C4-2B (cell line): ENCODE measurements at regions not wholly inside any gene's neighbourhood (a gene's known extent, or its start where the extent isn't known, plus 50 kb on each side); places are given as distances from the start of the nearest gene placed in this dataset.

Source experiments
- ZFX ChIP-seq: fragments of 450-650 bp; IDR thresholded peaks from 2 replicates; pipeline ENCODE4 v1.6.1; 2017
- TF ChIP-seq, protein P1 (sequence below): fragments of 450-650 bp; conservative IDR thresholded peaks from 2 replicates; pipeline ENCODE4 v1.5.1; 2017; ENCODE audit warnings: mild to moderate bottlenecking

- TF ChIP-seq, protein P1, sequence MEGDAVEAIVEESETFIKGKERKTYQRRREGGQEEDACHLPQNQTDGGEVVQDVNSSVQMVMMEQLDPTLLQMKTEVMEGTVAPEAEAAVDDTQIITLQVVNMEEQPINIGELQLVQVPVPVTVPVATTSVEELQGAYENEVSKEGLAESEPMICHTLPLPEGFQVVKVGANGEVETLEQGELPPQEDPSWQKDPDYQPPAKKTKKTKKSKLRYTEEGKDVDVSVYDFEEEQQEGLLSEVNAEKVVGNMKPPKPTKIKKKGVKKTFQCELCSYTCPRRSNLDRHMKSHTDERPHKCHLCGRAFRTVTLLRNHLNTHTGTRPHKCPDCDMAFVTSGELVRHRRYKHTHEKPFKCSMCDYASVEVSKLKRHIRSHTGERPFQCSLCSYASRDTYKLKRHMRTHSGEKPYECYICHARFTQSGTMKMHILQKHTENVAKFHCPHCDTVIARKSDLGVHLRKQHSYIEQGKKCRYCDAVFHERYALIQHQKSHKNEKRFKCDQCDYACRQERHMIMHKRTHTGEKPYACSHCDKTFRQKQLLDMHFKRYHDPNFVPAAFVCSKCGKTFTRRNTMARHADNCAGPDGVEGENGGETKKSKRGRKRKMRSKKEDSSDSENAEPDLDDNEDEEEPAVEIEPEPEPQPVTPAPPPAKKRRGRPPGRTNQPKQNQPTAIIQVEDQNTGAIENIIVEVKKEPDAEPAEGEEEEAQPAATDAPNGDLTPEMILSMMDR: no peak
- TF ChIP-seq ZFX: no peak
These were observed 97.2 kb downstream of the LHX9 start for GRCh38 chr1:198014355-198014754.
